NCI-H187 (cell line): ENCODE measurements at regions not wholly inside any gene's neighbourhood (a gene's known extent, or its start where the extent isn't known, plus 50 kb on each side); places are given as distances from the start of the nearest gene placed in this dataset.
"Not testable (repeated sequence)": the region's sequence is repeated elsewhere in the genome, so short reads cannot be mapped to it uniquely, and the experiment has no call there.

ENCODE experiments used
- DNase-seq, 2 experiments: peaks; one replicate each; lab custom pipeline; 2025; lab: John Stamatoyannopoulos, UW

GRCh38 chr15:37416103-37416502, 315.8 kb upstream of the MEIS2 start:
- DNase-seq: no peak

GRCh38 chr15:37425541-37425940, 325.2 kb upstream of the MEIS2 start:
- DNase-seq: no peak

GRCh38 chr15:37427393-37427792, 327.0 kb upstream of the MEIS2 start:
- DNase-seq: not testable (repeated sequence)

GRCh38 chr15:37446921-37447320, 346.6 kb upstream of the MEIS2 start:
- DNase-seq: no peak

- DNase-seq: no peak
Measured at GRCh38 chr15:37452498-37452897, 352.1 kb upstream of the MEIS2 start.

- no peak for DNase-seq
Measured at GRCh38 chr15:37480482-37480881, 380.1 kb upstream of the MEIS2 start.

- no peak for DNase-seq
Measured at GRCh38 chr15:37481126-37481525, 380.8 kb upstream of the MEIS2 start.

GRCh38 chr15:37483779-37484178, 383.4 kb upstream of the MEIS2 start:
- no peak for DNase-seq

- DNase-seq: no peak
Measured at GRCh38 chr15:37485056-37485455, 384.7 kb upstream of the MEIS2 start.

- no peak for DNase-seq
Measured at GRCh38 chr15:37490707-37491106, 390.4 kb upstream of the MEIS2 start.

GRCh38 chr15:37516621-37517020, 416.3 kb upstream of the MEIS2 start:
- no peak for DNase-seq

- DNase-seq: no peak
Measured at GRCh38 chr15:37517191-37517895, 417.0 kb upstream of the MEIS2 start.

- no peak for DNase-seq
Measured at GRCh38 chr15:37518436-37518835, 416.0 kb upstream of the TMCO5A start.

- DNase-seq: no peak
Measured at GRCh38 chr15:37520026-37520425, 414.4 kb upstream of the TMCO5A start.

- no peak for DNase-seq
Measured at GRCh38 chr15:37520882-37521281, 413.6 kb upstream of the TMCO5A start.

GRCh38 chr15:37524601-37525000, 409.8 kb upstream of the TMCO5A start:
- no peak for DNase-seq

- DNase-seq: no peak
Measured at GRCh38 chr15:37528432-37528831, 406.0 kb upstream of the TMCO5A start.

GRCh38 chr15:37536967-37537605, 397.4 kb upstream of the TMCO5A start:
- no peak for DNase-seq

- no peak for DNase-seq
Measured at GRCh38 chr15:37537802-37538201, 396.6 kb upstream of the TMCO5A start.

- no peak for DNase-seq
Measured at GRCh38 chr15:37548116-37548515, 386.3 kb upstream of the TMCO5A start.

GRCh38 chr15:37550360-37551024, 383.9 kb upstream of the TMCO5A start:
- no peak for DNase-seq

GRCh38 chr15:37572401-37572800, 362.0 kb upstream of the TMCO5A start:
- DNase-seq: no peak

GRCh38 chr15:37574985-37575384, 359.5 kb upstream of the TMCO5A start:
- DNase-seq: no peak
